ENCODE measurements at regions not wholly inside any gene's neighbourhood (a gene's known extent, or its start where the extent isn't known, plus 50 kb on each side); places are given as distances from the start of the nearest gene placed in this dataset.
A peak's percentile ranks its signal among the peaks of the same experiment; 100 is the strongest.

- no peak overlapping the region for H3K27ac Mint-ChIP-seq
- H3K36me3 Mint-ChIP-seq (ENCODE audit: low read depth) = no peaks in the 10 kb centered on the region
- CTCF ChIA-PET = no interaction called here
These were observed 434.6 kb downstream of the CD109 start for GRCh38 chr6:74130641-74131040.

DNA sequence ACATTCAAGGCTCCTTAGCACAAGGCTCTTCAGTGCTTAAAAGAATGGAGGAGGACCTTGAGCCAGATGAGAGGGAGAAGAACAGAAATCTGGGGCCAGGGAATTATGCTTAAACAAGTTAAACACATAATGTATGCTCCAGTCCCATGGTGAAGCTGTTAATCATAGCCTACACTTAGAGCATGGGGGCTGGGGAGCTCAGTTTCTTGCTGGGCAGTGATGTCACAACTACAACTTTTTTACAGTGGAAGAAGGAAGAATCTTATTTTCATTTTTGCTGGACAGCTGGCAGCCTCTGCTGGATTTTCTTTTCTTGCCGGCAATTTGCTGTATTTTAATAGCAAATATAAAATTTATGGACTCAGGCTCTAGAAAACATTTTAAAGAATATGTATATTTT is 432.5 kb downstream of the CD109 start:
- ATAC-seq (no peak), DNase-seq (no peak)
- no peaks in the 10 kb centered on the region for H3K9me3 Mint-ChIP-seq (ENCODE audit: low read depth)
- no peak overlapping the region for H3K4me3 Mint-ChIP-seq
- no peaks in the 10 kb centered on the region for H3K36me3 Mint-ChIP-seq (ENCODE audit: low read depth)
- H3K27me3 Mint-ChIP-seq = peaks cover 2% of the 10 kb centered on the region
- ChIA-PET CTCF (no interaction called here), POLR2A (no interaction called here)
- no peaks in the 10 kb centered on the region for H3K4me1 Mint-ChIP-seq
- H3K27ac Mint-ChIP-seq = no peak overlapping the region
- intact Hi-C loops (cut with DNase I, micrococcal nuclease) = no loop called here

More at GRCh38 chr6:74130641-74131040, 434.6 kb downstream of the CD109 start:
- H3K9me3 Mint-ChIP-seq (ENCODE audit: low read depth) = no peaks in the 10 kb centered on the region
- H3K4me3 Mint-ChIP-seq = no peak overlapping the region
- no peaks in the 10 kb centered on the region for H3K4me1 Mint-ChIP-seq
- no peaks in the 10 kb centered on the region for H3K27me3 Mint-ChIP-seq
- no peak for DNase-seq
- POLR2A ChIA-PET = no interaction called here
- ATAC-seq = no peak
- intact Hi-C loops (cut with DNase I, micrococcal nuclease) = no loop called here

DNA sequence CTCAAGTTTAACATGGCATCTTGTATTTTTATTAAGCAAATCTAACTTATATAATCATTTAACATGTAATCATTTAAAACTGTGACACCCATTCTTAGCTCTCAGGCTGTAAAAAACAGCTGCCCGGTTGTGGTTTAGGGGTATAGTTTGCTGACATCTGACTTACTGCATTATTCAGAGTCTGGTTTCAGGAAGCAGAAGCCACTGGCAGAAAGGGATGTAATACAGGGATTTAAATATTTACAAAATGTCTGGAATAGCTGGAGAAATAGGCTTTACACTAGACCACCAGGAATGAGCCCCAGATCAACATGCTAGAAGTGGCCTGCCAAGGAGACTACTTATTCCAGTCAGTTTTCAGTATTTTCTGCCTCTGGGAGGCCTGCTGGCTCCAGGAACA is 421.1 kb downstream of the CD109 start:
- ChIA-PET CTCF (no interaction called here), POLR2A (no interaction called here)
- H3K27me3 Mint-ChIP-seq = no peaks in the 10 kb centered on the region
- no peak overlapping the region for H3K4me3 Mint-ChIP-seq
- peaks cover 2% of the 10 kb centered on the region for H3K9me3 Mint-ChIP-seq (ENCODE audit: low read depth)
- H3K27ac Mint-ChIP-seq = no peak overlapping the region
- no peaks in the 10 kb centered on the region for H3K36me3 Mint-ChIP-seq (ENCODE audit: low read depth)
- intact Hi-C loops (cut with DNase I, micrococcal nuclease) = no loop called here
- DNase-seq (no peak), ATAC-seq (no peak)
- H3K4me1 Mint-ChIP-seq = no peaks in the 10 kb centered on the region

GRCh38 chr6:74115674-74116073 is 419.7 kb downstream of the CD109 start:
- POLR2A ChIA-PET = no interaction called here
- intact Hi-C loops (cut with DNase I, micrococcal nuclease) = no loop called here
- DNase-seq = no peak
- H3K27me3 Mint-ChIP-seq = no peaks in the 10 kb centered on the region
- H3K9me3 Mint-ChIP-seq (ENCODE audit: low read depth) = peaks cover 2% of the 10 kb centered on the region
- no peak overlapping the region for H3K27ac Mint-ChIP-seq
- H3K4me3 Mint-ChIP-seq = no peak overlapping the region
- CTCF ChIA-PET = no interaction called here
- H3K36me3 Mint-ChIP-seq (ENCODE audit: low read depth) = no peaks in the 10 kb centered on the region
- no peak for ATAC-seq
- no peaks in the 10 kb centered on the region for H3K4me1 Mint-ChIP-seq

DNA sequence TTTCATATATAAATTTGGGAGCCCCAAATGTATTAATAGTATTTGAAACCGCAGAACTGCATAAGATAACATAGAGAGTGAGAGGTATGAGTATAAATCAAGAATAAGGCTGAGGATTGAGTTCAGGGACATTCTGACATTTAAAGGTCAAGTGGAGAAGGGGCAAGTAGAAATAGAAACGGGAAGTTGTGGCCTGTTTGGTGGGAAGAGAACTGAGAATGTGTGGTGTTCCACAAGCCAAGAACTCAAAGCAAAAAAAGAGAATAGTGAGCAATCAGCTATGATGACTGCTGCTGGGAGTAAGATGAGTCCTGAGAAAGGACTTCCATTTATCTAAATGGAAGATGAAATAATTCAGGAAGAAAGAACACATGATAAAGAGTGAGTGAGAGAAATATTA is 418.4 kb downstream of the CD109 start:
- intact Hi-C loops (cut with DNase I, micrococcal nuclease) = no loop called here
- POLR2A ChIA-PET = no interaction called here
- Mint-ChIP-seq H3K9me3 (ENCODE audit: low read depth) (peaks cover 2% of the 10 kb centered on the region), H3K27me3 (no peaks in the 10 kb centered on the region), H3K4me3 (no peak overlapping the region), H3K4me1 (no peaks in the 10 kb centered on the region), H3K36me3 (ENCODE audit: low read depth) (no peaks in the 10 kb centered on the region), H3K27ac (no peak overlapping the region)
- DNase-seq (no peak), ATAC-seq (no peak)
- CTCF ChIA-PET = no interaction called here

DNA sequence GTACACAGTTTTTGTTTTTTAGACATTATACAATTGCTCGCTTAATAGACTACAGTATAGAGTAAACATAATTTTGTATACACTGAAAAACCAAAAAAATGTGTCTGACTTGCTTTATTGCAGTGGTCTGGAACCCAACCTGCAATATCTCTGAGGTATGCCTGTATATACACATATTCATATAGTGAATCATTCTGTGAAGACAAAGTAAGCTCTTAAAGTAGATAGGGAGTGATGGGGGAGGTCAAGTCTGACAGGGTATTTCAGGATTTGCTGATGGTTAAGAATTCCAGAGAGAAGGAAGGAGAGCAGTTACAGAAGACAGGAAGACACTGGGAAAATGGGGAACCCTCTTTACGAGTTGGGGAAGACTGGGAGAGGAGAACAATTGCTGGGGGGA is 417.9 kb downstream of the CD109 start:
- ATAC-seq (no peak), DNase-seq (no peak)
- H3K4me1 Mint-ChIP-seq = no peaks in the 10 kb centered on the region
- peaks cover 2% of the 10 kb centered on the region for H3K9me3 Mint-ChIP-seq (ENCODE audit: low read depth)
- H3K27me3 Mint-ChIP-seq = no peaks in the 10 kb centered on the region
- ChIA-PET CTCF (interaction anchor here (0.7 kb wide), 1 partner anchor 403 kb away, joined by 3 read pairs; no protein-coding TSS in a partner anchor), POLR2A (no interaction called here)
- intact Hi-C loops (cut with DNase I, micrococcal nuclease) = no loop called here
- H3K36me3 Mint-ChIP-seq (ENCODE audit: low read depth) = no peaks in the 10 kb centered on the region
- H3K4me3 Mint-ChIP-seq = no peak overlapping the region
- no peak overlapping the region for H3K27ac Mint-ChIP-seq

DNA sequence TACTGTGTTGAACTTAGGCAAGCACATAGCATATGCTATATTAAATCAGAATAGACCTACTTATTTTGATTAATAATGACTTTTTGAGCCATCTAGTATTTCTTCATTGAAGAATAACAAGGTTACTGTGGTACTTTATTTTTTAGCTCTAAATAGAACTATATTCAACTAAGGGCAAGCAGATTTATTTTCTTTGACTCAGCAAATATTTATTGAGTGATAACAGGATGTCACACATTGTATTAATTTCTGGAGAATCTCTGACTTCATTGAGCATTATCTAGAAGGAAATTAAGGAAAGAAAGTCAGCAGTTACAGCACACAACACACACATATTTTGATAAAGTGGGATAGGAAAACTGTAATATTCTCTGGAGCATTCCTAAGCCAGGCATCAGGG is 407.4 kb downstream of the CD109 start:
- H3K4me3 Mint-ChIP-seq = no peak overlapping the region
- no peaks in the 10 kb centered on the region for H3K36me3 Mint-ChIP-seq (ENCODE audit: low read depth)
- no peaks in the 10 kb centered on the region for H3K4me1 Mint-ChIP-seq
- POLR2A ChIA-PET = no interaction called here
- no peak overlapping the region for H3K27ac Mint-ChIP-seq
- no peaks in the 10 kb centered on the region for H3K9me3 Mint-ChIP-seq (ENCODE audit: low read depth)
- intact Hi-C loops (cut with DNase I, micrococcal nuclease) = no loop called here
- DNase-seq (no peak), ATAC-seq (no peak)
- CTCF ChIA-PET = interaction anchor here (0.9 to 1.0 kb wide), 2 partner anchors 9 to 238 kb away, joined by 3 read pairs; no protein-coding TSS in a partner anchor
- H3K27me3 Mint-ChIP-seq = no peaks in the 10 kb centered on the region

GRCh38 chr6:74100719-74101287 is 404.8 kb downstream of the CD109 start:
- DNase-seq (no peak), ATAC-seq (no peak)
- intact Hi-C loops (cut with DNase I, micrococcal nuclease) = no loop called here
- Mint-ChIP-seq H3K27ac (no peak overlapping the region), H3K36me3 (ENCODE audit: low read depth) (no peaks in the 10 kb centered on the region), H3K4me1 (no peaks in the 10 kb centered on the region), H3K4me3 (no peak overlapping the region), H3K9me3 (ENCODE audit: low read depth) (no peaks in the 10 kb centered on the region), H3K27me3 (no peaks in the 10 kb centered on the region)
- ChIA-PET POLR2A (no interaction called here), CTCF (interaction anchor here (0.5 kb wide), 1 partner anchor 10 kb away, joined by 3 read pairs; no protein-coding TSS in a partner anchor)

DNA sequence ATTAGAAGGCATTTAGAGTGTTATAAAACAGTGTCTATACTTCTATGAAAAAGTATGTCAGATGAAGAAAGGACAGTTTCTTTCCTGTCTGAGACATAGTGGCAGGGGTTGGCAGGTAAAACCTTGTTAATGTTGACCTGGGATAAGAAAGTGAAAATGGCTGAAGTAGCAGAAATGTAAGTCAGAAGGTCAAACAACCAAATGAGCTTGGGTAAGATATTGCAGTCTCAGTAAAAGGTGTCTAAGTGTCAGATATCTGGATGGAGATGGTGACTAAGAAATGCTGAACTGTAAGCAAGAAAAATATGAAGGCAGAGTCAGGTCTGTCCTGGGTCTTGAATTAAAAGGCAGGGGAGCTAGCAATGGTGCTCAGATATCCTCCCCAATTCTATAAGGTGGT is 400.3 kb downstream of the CD109 start:
- intact Hi-C loops (cut with DNase I, micrococcal nuclease) = no loop called here
- CTCF ChIA-PET = no interaction called here

GRCh38 chr6:74093361-74093760 is 397.4 kb downstream of the CD109 start:
- Mint-ChIP-seq H3K9me3 (ENCODE audit: low read depth) (no peaks in the 10 kb centered on the region), H3K36me3 (ENCODE audit: low read depth) (no peaks in the 10 kb centered on the region), H3K27me3 (no peaks in the 10 kb centered on the region), H3K4me3 (no peak overlapping the region), H3K27ac (no peak overlapping the region), H3K4me1 (no peaks in the 10 kb centered on the region)
- intact Hi-C loops (cut with DNase I, micrococcal nuclease) = no loop called here
- ChIA-PET CTCF (interaction anchor here (0.6 to 4.9 kb wide), 5 partner anchors 9 to 1116 kb away, joined by 3 to 46 read pairs (median 3); no protein-coding TSS in a partner anchor), POLR2A (no interaction called here)
- ATAC-seq (no peak), DNase-seq (no peak)

More for the DNA sequence above, 400.3 kb downstream of the CD109 start:
- no peak overlapping the region for H3K4me3 Mint-ChIP-seq
- no peak for DNase-seq
- no peak for ATAC-seq
- H3K9me3 Mint-ChIP-seq (ENCODE audit: low read depth) = no peaks in the 10 kb centered on the region
- POLR2A ChIA-PET = no interaction called here
- no peaks in the 10 kb centered on the region for H3K36me3 Mint-ChIP-seq (ENCODE audit: low read depth)
- no peaks in the 10 kb centered on the region for H3K27me3 Mint-ChIP-seq
- H3K27ac Mint-ChIP-seq = no peak overlapping the region
- H3K4me1 Mint-ChIP-seq = no peaks in the 10 kb centered on the region

GRCh38 chr6:74091794-74092157 is 395.8 kb downstream of the CD109 start:
- no peak for DNase-seq
- Mint-ChIP-seq H3K27ac (no peak overlapping the region), H3K27me3 (peaks cover 1% of the 10 kb centered on the region), H3K36me3 (ENCODE audit: low read depth) (no peaks in the 10 kb centered on the region), H3K4me1 (no peaks in the 10 kb centered on the region), H3K4me3 (no peak overlapping the region), H3K9me3 (ENCODE audit: low read depth) (no peaks in the 10 kb centered on the region)
- ChIA-PET CTCF (interaction anchor here (0.7 to 4.9 kb wide), 14 partner anchors 12 to 1435 kb away, joined by 3 to 46 read pairs (median 4); partner anchors contain the start of gene COL12A1), POLR2A (no interaction called here)
- intact Hi-C loops (cut with DNase I, micrococcal nuclease) = loop anchor here (1.0 to 2.0 kb wide), 4 partner anchors 236 to 1118 kb away; no protein-coding TSS in a partner anchor
- no peak for ATAC-seq

GRCh38 chr6:74091136-74091793 is 395.3 kb downstream of the CD109 start:
- Mint-ChIP-seq H3K27ac (no peak overlapping the region), H3K9me3 (ENCODE audit: low read depth) (no peaks in the 10 kb centered on the region), H3K27me3 (peaks cover 2% of the 10 kb centered on the region), H3K4me3 (no peak overlapping the region), H3K36me3 (ENCODE audit: low read depth) (no peaks in the 10 kb centered on the region), H3K4me1 (no peaks in the 10 kb centered on the region)
- CTCF ChIA-PET = interaction anchor here (0.7 to 4.9 kb wide), 14 partner anchors 13 to 1436 kb away, joined by 3 to 46 read pairs (median 4); partner anchors contain the start of gene COL12A1
- POLR2A ChIA-PET = no interaction called here
- DNase-seq = no peak
- ATAC-seq = peak; percentile 39
- intact Hi-C loops (cut with DNase I, micrococcal nuclease) = loop anchor here (1.0 to 2.0 kb wide), 3 partner anchors 352 to 1118 kb away; no protein-coding TSS in a partner anchor

All from activated CD4-positive, alpha-beta T cell treated with anti-CD3 and anti-CD28 coated beads for 36 hours (primary cell).